Tibial artery (tissue), 4 donors: ENCODE measurements at regions not wholly inside any gene's neighbourhood (a gene's known extent, or its start where the extent isn't known, plus 50 kb on each side); places are given as distances from the start of the nearest gene placed in this dataset.

ENCODE experiments used
- DNase-seq, 2 donors: peaks; one replicate each; pipeline ENCODE4 v3.0.0-alpha.2; 2019
- H3K27ac ChIP-seq, 2 donors: fragments of 200-600 bp; sonication (generic) in 1 of 2; 1 replicate in 1 of 2; 2 replicates in 1 of 2; pipeline ENCODE4 v1.5.1; 2018 to 2019; ENCODE audit warnings: mild to moderate bottlenecking in 1 of 2
- H3K27me3 ChIP-seq, 2 donors: fragments of 200-600 bp; sonication (generic) in 1 of 2; one replicate each; pipeline versions ENCODE4 v1.5.1 to v1.6.0; 2016 to 2019
- H3K36me3 ChIP-seq, 3 donors: fragments of 200-600 bp; sonication (generic) in 2 of 3; one replicate each; pipeline ENCODE4 v1.5.1; 2016 to 2019; ENCODE audit warnings: mild to moderate bottlenecking in 2 of 3
- H3K4me1 ChIP-seq, 4 donors: fragments of 200-600 bp; sonication (generic) in 2 of 4; 1 replicate in 3 of 4; 2 replicates in 1 of 4; pipeline ENCODE4 v1.5.1; 2016 to 2019
- H3K4me3 ChIP-seq, 2 donors: fragments of 200-600 bp; sonication (generic) in 1 of 2; 1 replicate in 1 of 2; 2 replicates in 1 of 2; pipeline ENCODE4 v1.5.1; 2018 to 2019; ENCODE audit warnings: mild to moderate bottlenecking in 2 of 2
- H3K9me3 ChIP-seq, 3 donors: fragments of 200-600 bp; sonication (generic) in 1 of 3; one replicate each; pipeline ENCODE4 v1.5.1; 2016 to 2019
- CTCF ChIP-seq, 2 experiments: fragments of 200-600 bp in 1 of 2; fragments of 450-650 bp in 1 of 2; IDR thresholded peaks; one replicate each; pipeline ENCODE4 v1.5.1; 2017 to 2019; ENCODE audit warnings: antibody characterized with exemption in 2 of 2, mild to moderate bottlenecking in 1 of 2, moderate library complexity in 1 of 2
- intact Hi-C: fragments of 100-400 bp; cut with DNase I; formaldehyde crosslinking; loops from one replicate; pipeline ENCODE4 v1.15.0; 2023; ENCODE audit warnings: low total_unique reads

DNA sequence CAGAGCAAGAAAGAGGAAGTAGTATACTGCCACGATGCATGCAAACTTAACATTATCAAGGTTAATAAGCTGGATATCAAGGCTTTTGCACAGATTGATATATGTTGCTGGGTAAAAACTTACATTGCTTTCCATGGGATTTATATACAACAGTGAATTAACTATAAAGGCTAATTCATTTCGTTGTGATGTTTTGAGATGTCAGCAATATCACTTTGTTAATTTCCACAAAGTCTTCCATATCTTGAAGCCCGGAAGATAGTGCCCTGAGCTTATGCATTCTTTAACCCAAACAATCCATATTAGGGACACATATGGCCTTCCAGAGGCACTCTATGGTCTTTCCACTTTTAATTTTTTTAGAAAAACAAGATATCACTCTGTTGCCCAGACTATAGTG is 603.5 kb downstream of the MAFB start:
- DNase-seq, result no peak
- Histone ChIP-seq H3K9me3 (no peaks in the 10 kb centered on the region), H3K27ac (no peak overlapping the region), H3K4me3 (no peak overlapping the region), H3K36me3 (no peaks in the 10 kb centered on the region), H3K27me3 (no peaks in the 10 kb centered on the region), H3K4me1 (no peaks in the 10 kb centered on the region)
- no peak for TF ChIP-seq CTCF (IDR thresholded peaks at IDR 0.05)
- intact Hi-C loops, result no loop called here

- Histone ChIP-seq H3K4me1 (no peaks in the 10 kb centered on the region), H3K9me3 (no peaks in the 10 kb centered on the region), H3K36me3 (no peaks in the 10 kb centered on the region), H3K27ac (no peak overlapping the region), H3K4me3 (no peak overlapping the region), H3K27me3 (no peaks in the 10 kb centered on the region)
- DNase-seq, result no peak
- TF ChIP-seq CTCF (IDR thresholded peaks at IDR 0.05), result no peak
- intact Hi-C loops, result no loop called here
These were observed 606.6 kb downstream of the MAFB start for GRCh38 chr20:40082436-40082835.

GRCh38 chr20:40081653-40082052 is 607.4 kb downstream of the MAFB start:
- H3K27ac ChIP-seq, result no peak overlapping the region
- DNase-seq, result no peak
- no peaks in the 10 kb centered on the region for H3K36me3 ChIP-seq
- H3K9me3 ChIP-seq, result no peaks in the 10 kb centered on the region
- no peaks in the 10 kb centered on the region for H3K27me3 ChIP-seq
- intact Hi-C loops, result no loop called here
- H3K4me1 ChIP-seq, result no peaks in the 10 kb centered on the region
- TF ChIP-seq CTCF (IDR thresholded peaks at IDR 0.05), result no peak
- H3K4me3 ChIP-seq, result no peak overlapping the region

GRCh38 chr20:40080041-40080652 is 608.9 kb downstream of the MAFB start:
- Histone ChIP-seq H3K4me3 (no peak overlapping the region), H3K36me3 (no peaks in the 10 kb centered on the region), H3K9me3 (no peaks in the 10 kb centered on the region), H3K27ac (no peak overlapping the region), H3K27me3 (no peaks in the 10 kb centered on the region), H3K4me1 (no peaks in the 10 kb centered on the region)
- no peak for DNase-seq
- TF ChIP-seq CTCF (IDR thresholded peaks at IDR 0.05), result no peak
- intact Hi-C loops, result no loop called here

- no peak for TF ChIP-seq CTCF (IDR thresholded peaks at IDR 0.05)
- H3K9me3 ChIP-seq, result no peaks in the 10 kb centered on the region
- no peaks in the 10 kb centered on the region for H3K36me3 ChIP-seq
- H3K4me1 ChIP-seq, result peaks cover 0 to 11% (median 6%) of the 10 kb centered on the region in 4 donors
- intact Hi-C loops, result no loop called here
- DNase-seq, result no peak
- H3K27me3 ChIP-seq, result no peaks in the 10 kb centered on the region
- H3K27ac ChIP-seq, result no peak overlapping the region
- H3K4me3 ChIP-seq, result no peak overlapping the region
These were observed 615.4 kb downstream of the MAFB start for GRCh38 chr20:40073535-40074111.
